Lower leg skin (tissue), 3 donors: ENCODE measurements at regions not wholly inside any gene's neighbourhood (a gene's known extent, or its start where the extent isn't known, plus 50 kb on each side); places are given as distances from the start of the nearest gene placed in this dataset.

ENCODE experiments used
- CTCF ChIP-seq, 3 donors: fragments of 450-650 bp; IDR thresholded peaks; one replicate each; pipeline ENCODE4 v1.5.1; 2016; ENCODE audit warnings: antibody characterized with exemption in 3 of 3, mild to moderate bottlenecking in 3 of 3, moderate library complexity in 2 of 3
- POLR2A ChIP-seq, 2 donors: fragments of 450-650 bp; IDR thresholded peaks; one replicate each; pipeline ENCODE4 v1.6.1; 2016 to 2017; ENCODE audit warnings: antibody characterized with exemption in 2 of 2, mild to moderate bottlenecking in 1 of 2, moderate library complexity in 1 of 2

DNA sequence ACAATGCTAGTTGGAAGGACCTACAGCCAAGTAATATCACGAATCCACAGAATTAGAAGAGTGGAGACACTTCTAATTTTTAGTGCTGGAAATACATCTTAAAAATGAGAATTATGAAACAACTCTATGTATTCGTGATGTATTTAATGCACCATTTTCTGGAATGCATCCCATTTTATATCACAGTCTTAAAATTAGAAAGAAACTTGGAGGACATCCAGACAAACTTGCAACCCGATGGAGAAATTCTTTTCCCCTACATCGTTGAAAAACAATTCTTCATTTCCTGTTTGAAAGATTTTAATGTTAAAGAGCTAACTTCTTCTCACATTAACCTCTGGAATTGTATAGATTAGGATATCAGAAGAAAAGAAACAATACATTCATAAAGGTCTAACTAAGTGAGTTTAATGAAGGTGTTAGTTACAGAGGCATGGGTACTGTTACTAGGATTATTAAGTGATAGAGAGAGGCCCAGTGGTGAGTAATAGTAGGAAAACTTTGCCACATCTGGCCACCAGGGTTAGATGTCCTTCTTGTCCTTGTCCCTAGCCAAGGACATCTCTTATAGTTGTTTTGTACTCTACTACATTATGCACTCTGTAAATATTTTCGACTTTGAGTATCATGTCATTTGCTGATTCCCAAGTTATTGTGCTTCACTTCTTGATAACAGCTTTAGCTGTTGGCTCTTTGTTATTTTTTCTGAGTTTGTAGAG lies 502.4 kb upstream of the PTCHD4 start:
- TF ChIP-seq CTCF (IDR thresholded peaks at IDR 0.05) (no peak), POLR2A (IDR thresholded peaks at IDR 0.05) (no peak)
